ENCODE measurements at regions not wholly inside any gene's neighbourhood (a gene's known extent, or its start where the extent isn't known, plus 50 kb on each side); places are given as distances from the start of the nearest gene placed in this dataset.

- Histone ChIP-seq H3K9me3 (ENCODE audit: control insufficient read depth in 2 of 2, low read length in 2 of 2) (no peaks in the 10 kb centered on the region), H3K4me1 (ENCODE audit: control insufficient read depth in 2 of 2, insufficient read depth in 2 of 2, low read length in 2 of 2) (peaks cover 0 to 8% of the 10 kb centered on the region in 2 donors), H3K36me3 (ENCODE audit: control insufficient read depth in 2 of 2, insufficient read depth in 2 of 2, low read length in 2 of 2) (no peaks in the 10 kb centered on the region), H3K4me3 (ENCODE audit: low read length in 2 of 2) (peak overlapping the region in 1 of 2 donors; percentile 34), H3K9ac (ENCODE audit: low read depth in 1 of 2, low read length in 2 of 2) (no peak overlapping the region), H3K27ac (ENCODE audit: low read depth in 2 of 2, low read length in 2 of 2) (peak overlapping the region; percentile 58 to 65), H3K27me3 (ENCODE audit: control insufficient read depth in 2 of 2, insufficient read depth in 2 of 2, low read length in 2 of 2) (no peaks in the 10 kb centered on the region)
Observed at GRCh38 chr11:80349997-80350396, 909.2 kb upstream of the TENM4 start.

- Histone ChIP-seq H3K4me3 (ENCODE audit: low read length in 2 of 2) (no peak overlapping the region), H3K27ac (ENCODE audit: low read depth in 2 of 2, low read length in 2 of 2) (no peak overlapping the region), H3K9ac (ENCODE audit: low read depth in 1 of 2, low read length in 2 of 2) (no peak overlapping the region), H3K9me3 (ENCODE audit: control insufficient read depth in 2 of 2, low read length in 2 of 2) (no peaks in the 10 kb centered on the region), H3K4me1 (ENCODE audit: control insufficient read depth in 2 of 2, insufficient read depth in 2 of 2, low read length in 2 of 2) (peaks cover 0 to 8% of the 10 kb centered on the region in 2 donors), H3K36me3 (ENCODE audit: control insufficient read depth in 2 of 2, insufficient read depth in 2 of 2, low read length in 2 of 2) (no peaks in the 10 kb centered on the region), H3K27me3 (ENCODE audit: control insufficient read depth in 2 of 2, insufficient read depth in 2 of 2, low read length in 2 of 2) (no peaks in the 10 kb centered on the region)
Observed at GRCh38 chr11:80346353-80347059, 905.7 kb upstream of the TENM4 start.

- no peaks in the 10 kb centered on the region for H3K36me3 ChIP-seq (ENCODE audit: control insufficient read depth in 2 of 2, insufficient read depth in 2 of 2, low read length in 2 of 2)
- no peaks in the 10 kb centered on the region for H3K9me3 ChIP-seq (ENCODE audit: control insufficient read depth in 2 of 2, low read length in 2 of 2)
- no peaks in the 10 kb centered on the region for H3K4me1 ChIP-seq (ENCODE audit: control insufficient read depth in 2 of 2, insufficient read depth in 2 of 2, low read length in 2 of 2)
- H3K27ac ChIP-seq (ENCODE audit: low read depth in 2 of 2, low read length in 2 of 2), result no peak overlapping the region
- H3K9ac ChIP-seq (ENCODE audit: low read depth in 1 of 2, low read length in 2 of 2), result no peak overlapping the region
- no peaks in the 10 kb centered on the region for H3K27me3 ChIP-seq (ENCODE audit: control insufficient read depth in 2 of 2, insufficient read depth in 2 of 2, low read length in 2 of 2)
- H3K4me3 ChIP-seq (ENCODE audit: low read length in 2 of 2), result no peak overlapping the region
Observed at GRCh38 chr11:80343436-80343835, 902.6 kb upstream of the TENM4 start.

GRCh38 chr11:80338231-80338630 is 897.4 kb upstream of the TENM4 start:
- Histone ChIP-seq H3K36me3 (ENCODE audit: control insufficient read depth in 2 of 2, insufficient read depth in 2 of 2, low read length in 2 of 2) (no peaks in the 10 kb centered on the region), H3K27ac (ENCODE audit: low read depth in 2 of 2, low read length in 2 of 2) (no peak overlapping the region), H3K27me3 (ENCODE audit: control insufficient read depth in 2 of 2, insufficient read depth in 2 of 2, low read length in 2 of 2) (no peaks in the 10 kb centered on the region), H3K9ac (ENCODE audit: low read depth in 1 of 2, low read length in 2 of 2) (no peak overlapping the region), H3K4me3 (ENCODE audit: low read length in 2 of 2) (no peak overlapping the region), H3K4me1 (ENCODE audit: control insufficient read depth in 2 of 2, insufficient read depth in 2 of 2, low read length in 2 of 2) (no peaks in the 10 kb centered on the region), H3K9me3 (ENCODE audit: control insufficient read depth in 2 of 2, low read length in 2 of 2) (no peaks in the 10 kb centered on the region)

GRCh38 chr11:80331694-80332093 is 890.9 kb upstream of the TENM4 start:
- H3K27me3 ChIP-seq (ENCODE audit: control insufficient read depth in 2 of 2, insufficient read depth in 2 of 2, low read length in 2 of 2), result no peaks in the 10 kb centered on the region
- no peaks in the 10 kb centered on the region for H3K36me3 ChIP-seq (ENCODE audit: control insufficient read depth in 2 of 2, insufficient read depth in 2 of 2, low read length in 2 of 2)
- H3K4me1 ChIP-seq (ENCODE audit: control insufficient read depth in 2 of 2, insufficient read depth in 2 of 2, low read length in 2 of 2), result no peaks in the 10 kb centered on the region
- H3K9ac ChIP-seq (ENCODE audit: low read depth in 1 of 2, low read length in 2 of 2), result no peak overlapping the region
- no peak overlapping the region for H3K4me3 ChIP-seq (ENCODE audit: low read length in 2 of 2)
- H3K9me3 ChIP-seq (ENCODE audit: control insufficient read depth in 2 of 2, low read length in 2 of 2), result no peaks in the 10 kb centered on the region
- H3K27ac ChIP-seq (ENCODE audit: low read depth in 2 of 2, low read length in 2 of 2), result no peak overlapping the region

GRCh38 chr11:80330264-80330663 is 889.4 kb upstream of the TENM4 start:
- no peaks in the 10 kb centered on the region for H3K4me1 ChIP-seq (ENCODE audit: control insufficient read depth in 2 of 2, insufficient read depth in 2 of 2, low read length in 2 of 2)
- no peak overlapping the region for H3K27ac ChIP-seq (ENCODE audit: low read depth in 2 of 2, low read length in 2 of 2)
- no peak overlapping the region for H3K4me3 ChIP-seq (ENCODE audit: low read length in 2 of 2)
- H3K36me3 ChIP-seq (ENCODE audit: control insufficient read depth in 2 of 2, insufficient read depth in 2 of 2, low read length in 2 of 2), result no peaks in the 10 kb centered on the region
- H3K9me3 ChIP-seq (ENCODE audit: control insufficient read depth in 2 of 2, low read length in 2 of 2), result no peaks in the 10 kb centered on the region
- H3K27me3 ChIP-seq (ENCODE audit: control insufficient read depth in 2 of 2, insufficient read depth in 2 of 2, low read length in 2 of 2), result no peaks in the 10 kb centered on the region
- H3K9ac ChIP-seq (ENCODE audit: low read depth in 1 of 2, low read length in 2 of 2), result no peak overlapping the region

- Histone ChIP-seq H3K36me3 (ENCODE audit: control insufficient read depth in 2 of 2, insufficient read depth in 2 of 2, low read length in 2 of 2) (no peaks in the 10 kb centered on the region), H3K27ac (ENCODE audit: low read depth in 2 of 2, low read length in 2 of 2) (no peak overlapping the region), H3K9ac (ENCODE audit: low read depth in 1 of 2, low read length in 2 of 2) (no peak overlapping the region), H3K4me3 (ENCODE audit: low read length in 2 of 2) (no peak overlapping the region), H3K27me3 (ENCODE audit: control insufficient read depth in 2 of 2, insufficient read depth in 2 of 2, low read length in 2 of 2) (no peaks in the 10 kb centered on the region), H3K9me3 (ENCODE audit: control insufficient read depth in 2 of 2, low read length in 2 of 2) (no peaks in the 10 kb centered on the region), H3K4me1 (ENCODE audit: control insufficient read depth in 2 of 2, insufficient read depth in 2 of 2, low read length in 2 of 2) (no peaks in the 10 kb centered on the region)
Observed at GRCh38 chr11:80328774-80329173, 887.9 kb upstream of the TENM4 start.

GRCh38 chr11:80327956-80328614 is 887.3 kb upstream of the TENM4 start:
- no peak overlapping the region for H3K4me3 ChIP-seq (ENCODE audit: low read length in 2 of 2)

GRCh38 chr11:80321786-80322185 is 881.0 kb upstream of the TENM4 start:
- H3K27me3 ChIP-seq (ENCODE audit: control insufficient read depth in 2 of 2, insufficient read depth in 2 of 2, low read length in 2 of 2), result no peaks in the 10 kb centered on the region
- no peaks in the 10 kb centered on the region for H3K4me1 ChIP-seq (ENCODE audit: control insufficient read depth in 2 of 2, insufficient read depth in 2 of 2, low read length in 2 of 2)
- no peaks in the 10 kb centered on the region for H3K9me3 ChIP-seq (ENCODE audit: control insufficient read depth in 2 of 2, low read length in 2 of 2)
- H3K4me3 ChIP-seq (ENCODE audit: low read length in 2 of 2), result no peak overlapping the region
- no peaks in the 10 kb centered on the region for H3K36me3 ChIP-seq (ENCODE audit: control insufficient read depth in 2 of 2, insufficient read depth in 2 of 2, low read length in 2 of 2)
- no peak overlapping the region for H3K9ac ChIP-seq (ENCODE audit: low read depth in 1 of 2, low read length in 2 of 2)
- no peak overlapping the region for H3K27ac ChIP-seq (ENCODE audit: low read depth in 2 of 2, low read length in 2 of 2)

More at GRCh38 chr11:80327956-80328614, 887.3 kb upstream of the TENM4 start:
- H3K4me1 ChIP-seq (ENCODE audit: control insufficient read depth in 2 of 2, insufficient read depth in 2 of 2, low read length in 2 of 2), result no peaks in the 10 kb centered on the region
- no peaks in the 10 kb centered on the region for H3K36me3 ChIP-seq (ENCODE audit: control insufficient read depth in 2 of 2, insufficient read depth in 2 of 2, low read length in 2 of 2)
- no peaks in the 10 kb centered on the region for H3K9me3 ChIP-seq (ENCODE audit: control insufficient read depth in 2 of 2, low read length in 2 of 2)
- no peak overlapping the region for H3K27ac ChIP-seq (ENCODE audit: low read depth in 2 of 2, low read length in 2 of 2)
- no peak overlapping the region for H3K9ac ChIP-seq (ENCODE audit: low read depth in 1 of 2, low read length in 2 of 2)
- no peaks in the 10 kb centered on the region for H3K27me3 ChIP-seq (ENCODE audit: control insufficient read depth in 2 of 2, insufficient read depth in 2 of 2, low read length in 2 of 2)

GRCh38 chr11:80320765-80321164 is 879.9 kb upstream of the TENM4 start:
- no peak overlapping the region for H3K9ac ChIP-seq (ENCODE audit: low read depth in 1 of 2, low read length in 2 of 2)
- H3K4me1 ChIP-seq (ENCODE audit: control insufficient read depth in 2 of 2, insufficient read depth in 2 of 2, low read length in 2 of 2), result no peaks in the 10 kb centered on the region
- H3K9me3 ChIP-seq (ENCODE audit: control insufficient read depth in 2 of 2, low read length in 2 of 2), result no peaks in the 10 kb centered on the region
- no peak overlapping the region for H3K4me3 ChIP-seq (ENCODE audit: low read length in 2 of 2)
- H3K36me3 ChIP-seq (ENCODE audit: control insufficient read depth in 2 of 2, insufficient read depth in 2 of 2, low read length in 2 of 2), result no peaks in the 10 kb centered on the region
- no peak overlapping the region for H3K27ac ChIP-seq (ENCODE audit: low read depth in 2 of 2, low read length in 2 of 2)
- H3K27me3 ChIP-seq (ENCODE audit: control insufficient read depth in 2 of 2, insufficient read depth in 2 of 2, low read length in 2 of 2), result no peaks in the 10 kb centered on the region

Measured in mucosa of rectum (tissue), 2 donors.